Mesenchymal stem cell (in vitro differentiated cells and primary cell): ENCODE measurements at regions not wholly inside any gene's neighbourhood (a gene's known extent, or its start where the extent isn't known, plus 50 kb on each side); places are given as distances from the start of the nearest gene placed in this dataset.
A peak's percentile ranks its signal among the peaks of the same experiment; 100 is the strongest.
"Not testable (repeated sequence)": the region's sequence is repeated elsewhere in the genome, so short reads cannot be mapped to it uniquely, and the experiment has no call there.

Experiments
- DNase-seq: peaks from one replicate; pipeline ENCODE4 v3.0.0-alpha.2; 2013
- H2AFZ ChIP-seq: one replicate; pipeline ENCODE4 v1.6.1; 2013; ENCODE audit warnings: low read depth, mild to moderate bottlenecking, control low read depth, inconsistent platforms, low read length, moderate library complexity
- H2AK5ac ChIP-seq: 2 replicates; pipeline ENCODE4 v1.6.1; 2013; ENCODE audit warnings: low read length, moderate library complexity, mild to moderate bottlenecking, inconsistent platforms; ENCODE audit not compliant: severe bottlenecking
- H2BK120ac ChIP-seq: one replicate; pipeline ENCODE4 v1.6.1; 2013; ENCODE audit warnings: low read depth, mild to moderate bottlenecking, inconsistent platforms, low read length, moderate library complexity
- H2BK12ac ChIP-seq, 2 experiments: one replicate each; pipeline ENCODE4 v1.6.1; 2013; ENCODE audit warnings: inconsistent platforms in 2 of 2, low read length in 2 of 2, mild to moderate bottlenecking in 2 of 2, moderate library complexity in 2 of 2, control low read depth in 1 of 2
- H2BK15ac ChIP-seq: one replicate; pipeline ENCODE4 v1.6.1; 2013; ENCODE audit warnings: mild to moderate bottlenecking, low read depth, inconsistent platforms; ENCODE audit not compliant: poor library complexity, severe bottlenecking
- H2BK5ac ChIP-seq: 2 replicates; pipeline ENCODE4 v1.6.1; 2013; ENCODE audit warnings: low read depth, mild to moderate bottlenecking, low read length, control low read depth, inconsistent platforms; ENCODE audit not compliant: poor library complexity, severe bottlenecking
- H3K14ac ChIP-seq, 2 experiments: one replicate each; pipeline ENCODE4 v1.6.1; 2013; ENCODE audit warnings: inconsistent platforms in 2 of 2, low read length in 2 of 2, control low read depth in 1 of 2, mild to moderate bottlenecking in 1 of 2, moderate library complexity in 1 of 2
- H3K18ac ChIP-seq, 2 experiments: one replicate each; pipeline ENCODE4 v1.6.1; 2013; ENCODE audit warnings: inconsistent platforms in 2 of 2, low read length in 2 of 2, control low read depth in 1 of 2, low read depth in 1 of 2, mild to moderate bottlenecking in 1 of 2
- H3K23ac ChIP-seq, 2 experiments: one replicate each; pipeline ENCODE4 v1.6.1; 2013; ENCODE audit warnings: inconsistent platforms in 2 of 2, low read length in 2 of 2, mild to moderate bottlenecking in 2 of 2, moderate library complexity in 2 of 2, control low read depth in 1 of 2
- H3K27ac ChIP-seq: 2 replicates; pipeline ENCODE4 v1.5.1; 2013; ENCODE audit warnings: mild to moderate bottlenecking, moderate library complexity, low read length, control low read depth, inconsistent platforms; ENCODE audit not compliant: poor library complexity, severe bottlenecking
- H3K27me3 ChIP-seq, 2 experiments: 2 replicates each; pipeline versions ENCODE4 v1.6.1 to v1.7.0; 2013; ENCODE audit warnings: low read length in 2 of 2, mild to moderate bottlenecking in 2 of 2, moderate library complexity in 2 of 2, control low read depth in 1 of 2, inconsistent platforms in 1 of 2; ENCODE audit not compliant: control insufficient read depth in 1 of 2, insufficient read depth in 1 of 2
- H3K36me3 ChIP-seq, 2 experiments: 2 replicates each; pipeline versions ENCODE4 v1.6.1 to v1.7.0; 2013; ENCODE audit warnings: low read length in 2 of 2, control low read depth in 1 of 2, inconsistent platforms in 1 of 2, low read depth in 1 of 2, mild to moderate bottlenecking in 1 of 2; ENCODE audit not compliant: insufficient read depth in 2 of 2, control insufficient read depth in 1 of 2
- H3K4ac ChIP-seq, 2 experiments: one replicate each; pipeline ENCODE4 v1.6.1; 2013; ENCODE audit warnings: inconsistent platforms in 2 of 2, low read length in 2 of 2, mild to moderate bottlenecking in 2 of 2, moderate library complexity in 2 of 2, control low read depth in 1 of 2, low read depth in 1 of 2
- H3K4me1 ChIP-seq: 2 replicates; pipeline ENCODE4 v1.6.1; 2013; ENCODE audit warnings: low read depth, low read length, control low read depth; ENCODE audit not compliant: control insufficient read depth, insufficient read depth
- H3K4me2 ChIP-seq: 2 replicates; pipeline ENCODE4 v1.6.1; 2013; ENCODE audit warnings: low read length, mild to moderate bottlenecking, inconsistent platforms; ENCODE audit not compliant: poor library complexity, severe bottlenecking
- H3K4me3 ChIP-seq, 2 experiments: 2 replicates each; pipeline versions ENCODE4 v1.5.1 to v1.7.0; 2013; ENCODE audit warnings: low read length in 2 of 2, mild to moderate bottlenecking in 2 of 2, control low read depth in 1 of 2, low read depth in 1 of 2; ENCODE audit not compliant: insufficient read depth in 1 of 2
- H3K79me1 ChIP-seq: replicated peaks from 2 replicates; pipeline ENCODE4 v1.6.1; 2013; ENCODE audit warnings: mild to moderate bottlenecking, control low read depth, low read length, inconsistent platforms; ENCODE audit not compliant: poor library complexity, severe bottlenecking
- H3K9ac ChIP-seq: 2 replicates; pipeline ENCODE4 v1.7.0; 2013; ENCODE audit warnings: mild to moderate bottlenecking, low read length, moderate library complexity
- H3K9me3 ChIP-seq: 2 replicates; pipeline ENCODE4 v1.7.0; 2013; ENCODE audit warnings: mild to moderate bottlenecking, low read length; ENCODE audit not compliant: control insufficient read depth
- H4K8ac ChIP-seq: one replicate; pipeline ENCODE4 v1.6.1; 2013; ENCODE audit warnings: inconsistent platforms, mild to moderate bottlenecking, low read length, moderate library complexity
- H4K91ac ChIP-seq: one replicate; pipeline ENCODE4 v1.6.1; 2013; ENCODE audit warnings: mild to moderate bottlenecking, low read length, inconsistent platforms
- WGBS: methylation state at CpG from one replicate; pipeline ENCODE4 v1.1.7; 2013; ENCODE audit warnings: mixed read lengths; 5-methylcytosine and 5-hydroxymethylcytosine counted together

GRCh38 chr12:124673801-124674617 is 106.6 kb upstream of the NCOR2 start:
- no peak overlapping the region for H3K23ac ChIP-seq
- peak overlapping the region in 1 of 2 experiments; percentile 78 for H3K14ac ChIP-seq

DNA sequence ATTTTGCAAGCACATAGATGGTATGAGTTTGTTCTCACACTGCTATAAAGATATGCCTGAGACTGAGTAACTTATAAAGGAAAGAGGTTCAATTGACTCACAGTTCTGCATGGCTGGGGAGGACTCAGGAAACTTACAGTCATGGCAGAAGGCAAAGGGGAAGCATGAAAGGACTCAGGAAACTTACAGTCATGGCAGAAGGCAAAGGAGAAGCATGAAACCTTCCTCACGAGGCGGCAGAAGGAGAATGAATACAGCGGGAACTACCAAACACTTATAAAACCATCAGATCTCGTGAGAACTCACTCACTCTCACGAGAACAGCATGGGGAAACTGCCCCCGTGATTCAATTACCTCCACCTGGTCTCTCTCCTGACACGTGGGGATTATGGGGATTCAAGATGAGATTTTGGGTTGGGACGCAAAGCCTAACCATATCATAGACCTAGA is 101.9 kb upstream of the NCOR2 start:
- H3K27me3 ChIP-seq, H2BK120ac ChIP-seq, H3K18ac ChIP-seq, H3K4me2 ChIP-seq, H2AFZ ChIP-seq, H3K23ac ChIP-seq, DNase-seq, H3K9ac ChIP-seq, H3K4me3 ChIP-seq, H4K8ac ChIP-seq, H3K79me1 ChIP-seq, H2AK5ac ChIP-seq, H3K36me3 ChIP-seq, H2BK12ac ChIP-seq, H3K4me1 ChIP-seq, H3K14ac ChIP-seq, H2BK5ac ChIP-seq, H3K27ac ChIP-seq, H4K91ac ChIP-seq, H2BK15ac ChIP-seq, H3K4ac ChIP-seq: not testable (repeated sequence)
- WGBS: 84% methylated on average over 6 of the region's 8 CpGs
- peaks cover 17% of the 10 kb centered on the region for H3K9me3 ChIP-seq

More at GRCh38 chr12:124673801-124674617, 106.6 kb upstream of the NCOR2 start:
- no peak overlapping the region for H2AFZ ChIP-seq
- H3K9ac ChIP-seq: no peak overlapping the region
- peak overlapping the region; percentile 45 to 55 for H2BK12ac ChIP-seq
- H4K91ac ChIP-seq: peak overlapping the region; percentile 96
- peak overlapping the region; percentile 77 to 87 for H3K18ac ChIP-seq
- no peaks in the 10 kb centered on the region for H3K36me3 ChIP-seq
- DNase-seq: no peak
- H2AK5ac ChIP-seq: peak overlapping the region; percentile 29
- H3K4me1 ChIP-seq: peaks cover 42% of the 10 kb centered on the region
- no peak overlapping the region for H3K27ac ChIP-seq
- no peak overlapping the region for H2BK120ac ChIP-seq
- WGBS: 52% methylated on average over 14 of the region's 15 CpGs
- peak overlapping the region; percentile 75 to 87 for H3K4ac ChIP-seq
- no peaks in the 10 kb centered on the region for H3K79me1 ChIP-seq
- H3K4me3 ChIP-seq: no peak overlapping the region
- H2BK5ac ChIP-seq: no peak overlapping the region
- no peak overlapping the region for H3K4me2 ChIP-seq
- peak overlapping the region; percentile 93 for H4K8ac ChIP-seq
- H3K27me3 ChIP-seq: no peaks in the 10 kb centered on the region
- H2BK15ac ChIP-seq: peak overlapping the region; percentile 84
- no peaks in the 10 kb centered on the region for H3K9me3 ChIP-seq

DNA sequence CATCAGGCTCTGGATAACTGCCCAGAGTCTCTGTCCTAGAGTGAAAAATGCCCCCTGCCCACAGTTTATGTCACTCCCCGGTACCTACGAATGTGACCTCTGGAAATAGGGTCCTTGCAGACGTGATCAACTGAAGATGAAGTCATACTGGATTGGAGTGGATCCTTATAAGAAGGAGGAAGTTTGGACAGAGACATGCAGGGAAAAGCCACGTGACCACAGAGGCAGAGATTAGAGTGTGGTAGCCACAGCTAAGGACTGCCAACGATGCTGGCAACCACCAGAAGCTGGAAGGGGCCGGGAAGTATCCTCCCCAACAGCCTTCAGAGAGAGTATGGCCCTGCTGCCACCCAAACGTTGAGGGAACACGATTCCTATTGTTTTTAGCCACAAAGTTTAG is 101.2 kb upstream of the NCOR2 start:
- no peak overlapping the region for H3K23ac ChIP-seq
- H3K27ac ChIP-seq: no peak overlapping the region
- no peak overlapping the region for H3K4me3 ChIP-seq
- WGBS: 82% methylated on average over 8 of the region's 8 CpGs
- no peak overlapping the region for H4K91ac ChIP-seq
- H2BK5ac ChIP-seq: no peak overlapping the region
- H3K18ac ChIP-seq: no peak overlapping the region
- no peak overlapping the region for H3K9ac ChIP-seq
- H3K36me3 ChIP-seq: no peaks in the 10 kb centered on the region
- H3K27me3 ChIP-seq: no peaks in the 10 kb centered on the region
- H3K79me1 ChIP-seq: no peaks in the 10 kb centered on the region
- peaks cover 7% of the 10 kb centered on the region for H3K4me1 ChIP-seq
- H2BK15ac ChIP-seq: no peak overlapping the region
- H3K14ac ChIP-seq: no peak overlapping the region
- no peak overlapping the region for H4K8ac ChIP-seq
- H2AFZ ChIP-seq: no peak overlapping the region
- DNase-seq: no peak
- no peak overlapping the region for H2BK120ac ChIP-seq
- no peak overlapping the region for H3K4ac ChIP-seq
- no peak overlapping the region for H3K4me2 ChIP-seq
- peaks cover 17% of the 10 kb centered on the region for H3K9me3 ChIP-seq
- no peak overlapping the region for H2BK12ac ChIP-seq
- H2AK5ac ChIP-seq: peak overlapping the region; percentile 73

DNA sequence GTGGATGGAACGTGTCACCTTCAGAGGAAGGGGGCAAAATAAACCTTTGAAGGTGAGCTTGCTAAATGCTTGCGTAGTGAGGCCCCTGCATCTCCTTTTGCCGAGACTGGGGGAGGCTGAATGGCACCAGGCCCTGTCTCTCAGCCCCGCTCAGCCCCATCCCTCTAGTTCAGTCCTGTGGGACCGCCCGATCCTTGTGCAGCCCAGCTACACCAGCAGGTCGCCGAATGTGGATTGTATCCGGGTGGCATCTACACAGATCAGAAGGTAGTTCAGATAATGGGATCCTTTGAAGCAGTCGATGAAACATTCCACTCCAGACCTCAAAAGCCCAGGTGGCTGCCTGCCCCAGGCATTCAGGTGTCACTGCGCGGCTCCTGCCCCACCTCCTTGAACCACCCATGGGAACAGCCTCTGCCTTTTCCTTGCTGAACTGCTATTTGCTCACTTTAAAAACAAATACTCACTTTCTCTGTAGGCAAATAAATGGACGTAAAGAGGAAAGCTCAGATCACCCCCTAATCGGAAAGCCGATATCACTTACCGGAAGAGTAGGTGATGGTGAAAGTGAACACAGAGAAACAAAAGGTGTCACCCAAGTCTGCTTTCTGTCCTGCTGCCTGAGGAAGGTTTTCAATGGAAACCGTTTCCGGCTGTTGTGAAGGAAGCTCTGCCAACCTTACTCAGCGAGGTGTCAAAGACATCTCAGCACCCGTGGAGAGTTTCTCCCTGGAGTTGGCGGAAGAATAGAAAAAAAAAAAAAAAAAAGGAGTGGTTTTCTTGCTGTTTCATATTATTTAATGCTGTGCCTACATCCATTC is 100.3 kb upstream of the NCOR2 start:
- WGBS: 90% methylated on average over 20 of the region's 21 CpGs
- Histone ChIP-seq H2BK120ac (no peak overlapping the region), H3K36me3 (no peaks in the 10 kb centered on the region), H3K9ac (no peak overlapping the region), H4K91ac (no peak overlapping the region), H3K23ac (no peak overlapping the region), H2BK5ac (no peak overlapping the region), H3K14ac (no peak overlapping the region), H3K18ac (no peak overlapping the region), H2AFZ (no peak overlapping the region), H4K8ac (no peak overlapping the region), H3K4me2 (no peak overlapping the region), H2BK12ac (no peak overlapping the region), H3K9me3 (peaks cover 17% of the 10 kb centered on the region), H3K4me3 (no peak overlapping the region), H3K4ac (no peak overlapping the region), H2AK5ac (no peak overlapping the region), H3K27me3 (no peaks in the 10 kb centered on the region), H3K4me1 (peaks cover 7% of the 10 kb centered on the region), H3K27ac (no peak overlapping the region), H2BK15ac (no peak overlapping the region), H3K79me1 (no peaks in the 10 kb centered on the region)
- no peak for DNase-seq
